Urinary bladder (tissue), 3 donors: ENCODE measurements at regions not wholly inside any gene's neighbourhood (a gene's known extent, or its start where the extent isn't known, plus 50 kb on each side); places are given as distances from the start of the nearest gene placed in this dataset.

Experiments used
- DNase-seq: peaks from one replicate; pipeline ENCODE4 v3.0.0-alpha.2; 2015; ENCODE audit errors: extremely low spot score
- H3K27ac ChIP-seq: one replicate; pipeline ENCODE4 v1.5.1; 2013; ENCODE audit warnings: low read depth, mild to moderate bottlenecking, moderate library complexity
- H3K36me3 ChIP-seq: one replicate; pipeline ENCODE4 v1.6.1; 2013; ENCODE audit warnings: mild to moderate bottlenecking, moderate library complexity; ENCODE audit not compliant: insufficient read depth
- H3K4me1 ChIP-seq: one replicate; pipeline ENCODE4 v1.6.1; 2013; ENCODE audit warnings: mild to moderate bottlenecking, moderate library complexity; ENCODE audit not compliant: insufficient read depth
- H3K4me3 ChIP-seq: one replicate; pipeline ENCODE4 v1.5.1; 2013; ENCODE audit warnings: low read depth, low read length
- WGBS: extraction: QIAGEN DNeasy Blood & Tissue Kit; methylation state at CpG from one replicate; pipeline ENCODE4 v1.1.7; 2013; 5-methylcytosine and 5-hydroxymethylcytosine counted together
- donor health status: healthy with polysubstance abuse.
- donor health status: healthy.

- no peak overlapping the region for H3K27ac ChIP-seq
- no peaks in the 10 kb centered on the region for H3K36me3 ChIP-seq
- H3K4me3 ChIP-seq: no peak overlapping the region
- 95% methylated on average over 4 of the region's 4 CpGs for WGBS
- no peaks in the 10 kb centered on the region for H3K4me1 ChIP-seq
- DNase-seq: no peak
Observed at GRCh38 chr2:150159300-150159699, 328.2 kb downstream of the RND3 start.

DNA sequence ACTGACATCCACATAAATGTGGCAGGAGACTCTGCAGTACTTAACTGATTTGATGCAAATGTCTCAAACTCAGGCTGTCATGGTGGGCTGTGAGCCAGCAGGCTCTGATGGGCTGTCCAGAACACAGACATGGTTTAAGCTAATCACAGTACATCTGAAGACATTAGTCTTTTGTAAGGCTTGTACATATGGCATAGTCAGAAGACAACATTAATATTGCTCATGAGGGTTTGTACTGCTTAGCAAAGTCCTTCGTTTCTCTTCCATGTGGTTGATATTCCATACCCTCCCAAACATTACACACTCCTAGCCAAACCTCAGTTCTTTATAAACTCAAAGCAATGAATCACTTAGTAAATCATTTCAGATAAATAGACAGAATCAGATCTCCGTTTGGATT, 330.6 kb downstream of the RND3 start:
- Histone ChIP-seq H3K27ac (no peak overlapping the region), H3K4me3 (no peak overlapping the region), H3K36me3 (no peaks in the 10 kb centered on the region), H3K4me1 (no peaks in the 10 kb centered on the region)
- no peak for DNase-seq
- WGBS: 57% methylated on average over 2 of the region's 2 CpGs

DNA sequence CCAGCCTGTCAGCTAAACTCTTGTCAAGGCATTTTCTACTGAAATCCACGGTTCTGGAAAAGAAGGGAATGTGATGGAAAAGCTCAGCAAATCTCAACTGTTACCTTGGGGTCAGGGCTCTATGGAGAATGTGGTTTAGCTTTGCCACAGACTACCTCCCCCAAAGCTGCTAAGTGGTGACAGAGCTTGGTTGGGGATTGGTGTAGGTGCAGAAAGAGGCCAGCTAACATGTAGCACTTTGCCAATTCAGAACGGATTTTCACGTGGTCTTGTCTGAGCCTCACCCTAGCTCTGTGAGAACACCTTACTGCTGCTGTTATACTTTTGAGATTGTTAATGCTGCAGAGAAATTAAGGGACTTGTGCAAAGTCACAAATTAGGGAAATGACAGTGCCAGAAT, 331.1 kb downstream of the RND3 start:
- no peak for DNase-seq
- Histone ChIP-seq H3K36me3 (no peaks in the 10 kb centered on the region), H3K4me3 (no peak overlapping the region), H3K27ac (no peak overlapping the region), H3K4me1 (no peaks in the 10 kb centered on the region)
- 80% methylated on average over 3 of the region's 3 CpGs for WGBS

- Histone ChIP-seq H3K27ac (no peak overlapping the region), H3K36me3 (no peaks in the 10 kb centered on the region), H3K4me1 (no peaks in the 10 kb centered on the region), H3K4me3 (no peak overlapping the region)
- no peak for DNase-seq
- WGBS: 80% methylated on average over 2 of the region's 2 CpGs
Observed at GRCh38 chr2:150154308-150154797, 333.1 kb downstream of the RND3 start.

- Histone ChIP-seq H3K27ac (no peak overlapping the region), H3K4me1 (no peaks in the 10 kb centered on the region), H3K36me3 (no peaks in the 10 kb centered on the region), H3K4me3 (no peak overlapping the region)
- no peak for DNase-seq
- WGBS: 89% methylated on average over 2 of the region's 2 CpGs
Observed at GRCh38 chr2:150153646-150154307, 333.7 kb downstream of the RND3 start.

DNA sequence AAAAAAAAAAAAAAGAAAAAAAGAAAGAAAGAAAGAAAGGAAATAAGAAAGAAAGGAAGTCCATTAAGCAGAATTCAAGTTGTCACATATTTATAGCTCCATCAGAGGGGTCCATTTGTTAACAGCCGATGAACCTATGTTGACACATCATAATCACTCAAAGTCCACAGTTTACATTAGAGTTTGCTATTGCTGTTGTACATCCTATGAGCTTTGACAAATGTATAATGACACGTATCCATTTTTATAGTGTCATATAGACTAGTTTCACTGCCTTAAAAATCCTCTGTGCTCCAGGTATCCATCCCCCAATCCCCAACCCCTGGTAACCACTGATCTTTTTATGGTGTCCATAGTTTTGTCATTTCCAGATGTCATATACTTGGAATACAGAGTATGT, 335.2 kb downstream of the RND3 start:
- Histone ChIP-seq H3K4me1 (no peaks in the 10 kb centered on the region), H3K27ac (no peak overlapping the region), H3K4me3 (no peak overlapping the region), H3K36me3 (no peaks in the 10 kb centered on the region)
- WGBS: 81% methylated on average over 2 of the region's 2 CpGs
- DNase-seq: no peak

DNA sequence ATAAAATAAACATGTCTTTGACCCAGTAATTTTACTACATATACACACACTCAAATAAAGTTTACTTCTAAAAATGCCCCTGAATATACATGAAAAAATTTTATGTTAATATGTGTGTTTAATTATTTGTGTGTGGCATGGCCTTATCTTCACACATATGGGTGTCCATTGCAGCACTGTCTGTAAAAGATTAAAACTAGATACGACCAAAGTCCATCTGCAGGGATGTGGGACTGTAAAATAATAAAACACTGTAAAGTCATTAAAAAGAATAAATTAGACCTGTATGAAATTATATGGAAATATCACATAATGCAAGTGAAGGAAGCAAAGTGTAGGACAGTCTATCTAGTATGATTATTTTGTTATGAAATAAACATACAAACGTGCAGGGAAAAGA, 337.3 kb downstream of the RND3 start:
- Histone ChIP-seq H3K36me3 (peaks cover 1% of the 10 kb centered on the region), H3K4me3 (no peak overlapping the region), H3K4me1 (no peaks in the 10 kb centered on the region), H3K27ac (no peak overlapping the region)
- WGBS: 35% methylated on average over 2 of the region's 2 CpGs
- no peak for DNase-seq

DNA sequence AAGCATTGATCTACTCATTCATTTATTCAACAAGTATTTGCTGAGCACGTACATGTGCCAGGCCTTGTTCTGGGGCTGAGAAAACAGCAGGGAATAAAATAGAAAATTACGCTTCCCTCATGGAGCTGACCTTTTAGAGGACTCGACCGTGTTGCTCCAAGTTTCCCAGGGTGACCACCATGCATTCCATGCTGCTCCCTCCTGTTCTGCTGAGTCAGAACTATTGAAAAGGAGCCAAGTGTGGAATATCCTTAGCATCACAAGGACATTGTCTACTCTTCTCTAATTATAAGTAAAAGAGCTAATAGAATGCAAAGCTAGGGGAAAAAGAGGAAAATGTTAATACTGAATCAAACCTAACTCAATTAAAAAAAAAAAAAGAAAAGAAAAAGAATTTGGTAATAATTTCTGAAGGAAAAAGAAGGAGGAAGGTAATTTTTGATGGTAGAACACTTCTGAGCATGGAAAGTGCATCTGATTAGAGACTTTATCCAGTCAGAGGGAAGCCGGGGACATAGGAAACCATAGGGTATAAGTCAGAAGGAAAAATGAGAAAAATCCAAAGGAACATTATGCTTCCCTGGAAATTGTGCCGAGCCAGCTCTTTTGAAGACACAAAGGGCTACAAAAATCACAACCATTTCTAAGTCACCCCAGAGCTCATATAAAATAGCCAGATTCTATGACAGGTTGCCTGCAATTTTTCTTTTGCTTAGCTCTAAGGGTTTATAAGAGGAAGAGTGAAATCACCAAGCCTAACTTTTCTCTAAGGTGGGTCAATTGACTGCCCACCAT, 339.4 kb downstream of the RND3 start:
- no peak overlapping the region for H3K27ac ChIP-seq
- no peak overlapping the region for H3K4me3 ChIP-seq
- no peaks in the 10 kb centered on the region for H3K4me1 ChIP-seq
- 93% methylated on average over 6 of the region's 6 CpGs for WGBS
- H3K36me3 ChIP-seq: peaks cover 1% of the 10 kb centered on the region
- no peak for DNase-seq

- 76% methylated on average over 1 of the region's 1 CpG for WGBS
- Histone ChIP-seq H3K27ac (no peak overlapping the region), H3K36me3 (peaks cover 1% of the 10 kb centered on the region), H3K4me1 (no peaks in the 10 kb centered on the region), H3K4me3 (no peak overlapping the region)
- DNase-seq: no peak
Observed at GRCh38 chr2:150146879-150147278, 340.6 kb downstream of the RND3 start.

GRCh38 chr2:150145299-150145692, 342.2 kb downstream of the RND3 start:
- peaks cover 1% of the 10 kb centered on the region for H3K36me3 ChIP-seq
- H3K4me1 ChIP-seq: no peaks in the 10 kb centered on the region
- no peak overlapping the region for H3K27ac ChIP-seq
- 93% methylated on average over 4 of the region's 4 CpGs for WGBS
- no peak for DNase-seq
- H3K4me3 ChIP-seq: no peak overlapping the region

- H3K36me3 ChIP-seq: peaks cover 1% of the 10 kb centered on the region
- no peaks in the 10 kb centered on the region for H3K4me1 ChIP-seq
- WGBS: 85% methylated on average over 2 of the region's 2 CpGs
- DNase-seq: no peak
- no peak overlapping the region for H3K27ac ChIP-seq
- H3K4me3 ChIP-seq: no peak overlapping the region
Observed at GRCh38 chr2:150144546-150145298, 342.7 kb downstream of the RND3 start.

DNA sequence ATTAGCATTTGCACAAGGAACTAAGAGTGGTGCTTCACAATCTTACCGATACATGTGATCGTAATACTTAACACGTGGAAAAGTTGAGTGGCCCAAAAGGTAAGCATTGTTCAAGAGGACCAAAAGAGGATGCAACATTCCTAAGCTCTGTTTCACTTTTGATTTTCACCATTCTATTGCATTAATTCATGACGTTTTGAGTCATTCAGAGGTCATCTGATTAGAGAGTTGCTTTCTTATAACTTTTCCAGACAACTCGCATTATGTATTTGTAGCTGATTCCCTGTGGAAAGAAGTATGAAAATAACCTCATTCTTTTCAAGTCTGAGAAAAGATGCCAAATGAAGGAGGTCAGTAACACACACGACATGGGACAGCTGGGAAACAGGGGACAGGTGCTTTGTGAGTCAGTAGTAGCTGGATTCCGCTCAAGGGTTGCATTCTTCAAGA, 344.4 kb downstream of the RND3 start:
- Histone ChIP-seq H3K36me3 (peaks cover 1% of the 10 kb centered on the region), H3K27ac (no peak overlapping the region), H3K4me3 (no peak overlapping the region), H3K4me1 (no peaks in the 10 kb centered on the region)
- DNase-seq: no peak
- 70% methylated on average over 7 of the region's 7 CpGs for WGBS

GRCh38 chr2:150142561-150142960, 344.9 kb downstream of the RND3 start:
- Histone ChIP-seq H3K4me3 (no peak overlapping the region), H3K4me1 (no peaks in the 10 kb centered on the region), H3K27ac (no peak overlapping the region), H3K36me3 (peaks cover 1% of the 10 kb centered on the region)
- 98% methylated on average over 1 of the region's 1 CpG for WGBS
- DNase-seq: no peak
